Thymus (tissue), 11 donors: ENCODE measurements at regions not wholly inside any gene's neighbourhood (a gene's known extent, or its start where the extent isn't known, plus 50 kb on each side); places are given as distances from the start of the nearest gene placed in this dataset.

Experiments
- DNase-seq, 9 donors: peaks; one replicate each; pipeline ENCODE4 v3.0.0-alpha.2; 2013; ENCODE audit warnings: low spot score in 9 of 9, low read depth in 6 of 9, missing footprints in 1 of 9
- H3K27ac ChIP-seq, 2 donors: one replicate each; pipeline ENCODE4 v1.5.1; 2013; ENCODE audit warnings: control low read depth in 1 of 2, low read depth in 1 of 2, low read length in 1 of 2, mild to moderate bottlenecking in 1 of 2, moderate library complexity in 1 of 2
- H3K27me3 ChIP-seq, 2 donors: one replicate each; pipeline ENCODE4 v1.5.1; 2013; ENCODE audit warnings: low read length in 1 of 2; ENCODE audit not compliant: control insufficient read depth in 2 of 2, insufficient read depth in 1 of 2
- H3K36me3 ChIP-seq, 2 donors: one replicate each; pipeline ENCODE4 v1.5.1; 2013; ENCODE audit warnings: low read length in 1 of 2, mild to moderate bottlenecking in 1 of 2, moderate library complexity in 1 of 2; ENCODE audit not compliant: control insufficient read depth in 2 of 2, insufficient read depth in 2 of 2
- H3K4me1 ChIP-seq, 2 donors: one replicate each; pipeline ENCODE4 v1.5.1; 2013; ENCODE audit warnings: low read length in 2 of 2; ENCODE audit not compliant: control insufficient read depth in 2 of 2, insufficient read depth in 2 of 2
- H3K4me3 ChIP-seq, 2 donors: one replicate each; pipeline ENCODE4 v1.5.1; 2013; ENCODE audit warnings: low read length in 2 of 2, control low read depth in 1 of 2, mild to moderate bottlenecking in 1 of 2
- H3K9me3 ChIP-seq, 2 donors: one replicate each; pipeline ENCODE4 v1.5.1; 2013; ENCODE audit warnings: low read length in 1 of 2, mild to moderate bottlenecking in 1 of 2; ENCODE audit not compliant: control insufficient read depth in 2 of 2, insufficient read depth in 1 of 2
- WGBS: extraction: QIAGEN DNeasy Blood & Tissue Kit; methylation state at CpG from one replicate; pipeline ENCODE4 v1.1.7; 2013; 5-methylcytosine and 5-hydroxymethylcytosine counted together
- donor health status: healthy.

DNA sequence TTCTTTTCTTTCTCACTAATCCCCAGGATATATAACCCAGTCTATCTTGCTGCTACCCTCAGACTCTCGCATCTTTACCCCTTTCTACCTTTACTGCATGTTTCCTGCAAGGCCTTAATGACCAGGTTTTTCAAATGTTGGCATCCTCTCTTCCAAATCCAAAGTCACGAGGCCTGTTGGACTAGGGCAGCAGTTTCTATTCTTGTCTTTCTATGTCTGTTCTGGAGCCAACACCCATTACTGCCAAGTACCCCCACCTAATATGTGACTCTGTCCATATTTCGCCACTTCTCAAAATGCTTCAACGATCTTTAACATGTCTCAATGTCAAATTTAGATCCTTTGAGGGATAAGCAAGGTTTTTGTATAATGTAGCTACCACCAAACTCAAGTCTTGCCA, 443.4 kb downstream of the BMP2 start:
- WGBS: 88% methylated on average over 4 of the region's 4 CpGs
- H3K36me3 ChIP-seq: no peaks in the 10 kb centered on the region

DNA sequence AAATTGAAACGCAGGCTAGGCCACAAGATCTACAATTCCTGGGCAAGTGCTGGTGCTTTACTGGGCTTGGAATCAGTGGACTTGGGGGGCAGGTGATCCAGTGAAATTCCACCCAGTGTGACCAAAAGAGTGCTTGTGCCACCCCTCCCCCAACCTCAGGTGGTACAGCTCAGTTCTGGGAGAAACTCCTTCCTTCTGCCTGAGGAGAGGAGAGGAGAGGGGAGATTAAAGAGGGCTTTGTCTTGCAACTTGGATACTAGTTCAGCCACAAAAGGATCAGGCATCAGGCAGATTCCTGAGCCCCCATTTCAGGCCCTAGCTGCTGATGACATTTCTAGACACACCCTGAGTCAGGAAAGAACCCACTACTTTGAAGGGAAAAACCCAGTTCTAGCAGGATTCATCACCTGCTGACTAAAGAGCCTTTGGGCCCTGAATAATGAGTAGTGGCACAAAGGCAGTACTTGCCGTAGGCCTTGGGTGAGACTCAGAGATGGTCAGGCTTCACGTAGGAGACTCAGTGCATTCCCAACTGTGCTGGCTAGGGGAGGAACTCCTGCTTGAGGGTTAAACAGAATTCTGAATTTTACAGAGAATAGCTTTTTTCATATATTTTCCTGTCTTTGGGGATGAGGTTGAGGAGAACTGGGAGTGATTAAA, 446.7 kb downstream of the BMP2 start:
- Histone ChIP-seq H3K9me3 (no peaks in the 10 kb centered on the region), H3K4me1 (no peaks in the 10 kb centered on the region), H3K36me3 (no peaks in the 10 kb centered on the region), H3K4me3 (no peak overlapping the region), H3K27me3 (no peaks in the 10 kb centered on the region), H3K27ac (no peak overlapping the region)
- WGBS: 90% methylated on average over 3 of the region's 3 CpGs
- no peak for DNase-seq

More for the DNA sequence above, 443.4 kb downstream of the BMP2 start:
- Histone ChIP-seq H3K4me3 (no peak overlapping the region), H3K9me3 (no peaks in the 10 kb centered on the region), H3K4me1 (no peaks in the 10 kb centered on the region), H3K27me3 (no peaks in the 10 kb centered on the region), H3K27ac (no peak overlapping the region)
- DNase-seq: no peak

DNA sequence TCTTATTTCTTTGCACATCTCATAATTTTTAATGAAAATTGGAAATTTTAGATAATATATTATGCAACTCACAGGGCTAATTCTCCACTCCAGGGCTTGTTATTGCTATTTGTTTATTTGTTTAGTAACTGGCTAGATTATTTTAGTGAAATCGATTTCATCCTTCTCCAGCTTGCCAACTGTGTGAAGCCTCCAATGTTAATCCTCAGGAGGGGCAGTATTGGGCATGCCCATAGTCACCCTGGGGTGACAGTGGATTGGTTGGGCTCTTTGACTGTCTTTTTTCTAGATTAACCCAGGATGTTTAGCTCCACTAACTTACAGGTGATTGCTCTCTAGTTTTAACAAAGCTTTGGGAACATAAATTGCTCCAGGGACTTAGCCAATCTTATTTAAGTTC, 450.1 kb downstream of the BMP2 start:
- Histone ChIP-seq H3K9me3 (no peaks in the 10 kb centered on the region), H3K27me3 (no peaks in the 10 kb centered on the region), H3K27ac (no peak overlapping the region), H3K36me3 (no peaks in the 10 kb centered on the region), H3K4me3 (no peak overlapping the region), H3K4me1 (no peaks in the 10 kb centered on the region)
- no peak for DNase-seq
- 85% methylated on average over 1 of the region's 1 CpG for WGBS

DNA sequence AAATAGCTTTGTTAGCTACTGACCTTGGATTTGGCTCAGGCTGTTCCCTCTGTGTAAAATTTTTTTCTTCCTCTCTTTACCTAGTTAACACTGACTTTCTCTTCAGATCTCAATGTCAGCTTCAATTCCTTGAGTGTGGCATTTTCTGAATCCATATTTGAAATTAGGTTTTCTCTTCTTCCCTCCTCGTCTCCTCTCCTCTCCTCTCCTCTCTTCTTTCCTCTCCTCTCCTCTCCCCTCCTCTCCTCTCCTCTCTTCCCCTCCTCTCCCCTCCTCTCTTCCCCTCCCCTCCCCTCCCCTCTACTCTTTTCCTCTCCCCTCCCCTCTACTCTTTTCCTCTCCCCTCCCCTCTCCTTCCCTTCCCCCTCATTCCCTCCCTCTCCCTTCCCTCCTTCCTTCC, 453.3 kb downstream of the BMP2 start:
- Histone ChIP-seq H3K36me3 (no peaks in the 10 kb centered on the region), H3K27ac (no peak overlapping the region), H3K4me3 (no peak overlapping the region), H3K27me3 (no peaks in the 10 kb centered on the region), H3K4me1 (no peaks in the 10 kb centered on the region), H3K9me3 (peaks cover 0 to 1% of the 10 kb centered on the region in 2 donors)
- WGBS: 76% methylated on average over 1 of the region's 1 CpG
- no peak for DNase-seq

DNA sequence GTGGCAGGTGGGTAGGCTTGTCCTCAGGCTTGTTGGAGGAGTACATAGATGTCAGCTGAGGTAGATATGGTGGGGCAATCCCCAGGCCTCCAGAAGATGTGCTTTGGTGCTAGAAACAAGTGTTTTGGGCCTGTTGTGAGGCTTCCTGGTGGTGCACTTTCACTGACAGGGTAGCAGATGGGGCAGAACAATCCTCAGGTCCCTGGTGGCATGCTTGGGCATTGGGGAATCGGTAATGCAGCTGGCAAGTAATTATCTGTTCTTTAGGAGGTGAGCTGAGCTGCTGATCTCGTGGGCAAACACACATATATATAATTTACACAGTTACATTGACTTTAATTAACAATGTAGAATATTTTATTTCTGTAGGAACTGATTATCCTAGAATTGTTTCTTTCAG, 458.7 kb downstream of the BMP2 start:
- DNase-seq: no peak
- Histone ChIP-seq H3K27me3 (no peaks in the 10 kb centered on the region), H3K4me3 (no peak overlapping the region), H3K36me3 (no peaks in the 10 kb centered on the region), H3K9me3 (peaks cover 0 to 6% of the 10 kb centered on the region in 2 donors), H3K27ac (no peak overlapping the region), H3K4me1 (no peaks in the 10 kb centered on the region)
- WGBS: 62% methylated on average over 2 of the region's 2 CpGs

DNA sequence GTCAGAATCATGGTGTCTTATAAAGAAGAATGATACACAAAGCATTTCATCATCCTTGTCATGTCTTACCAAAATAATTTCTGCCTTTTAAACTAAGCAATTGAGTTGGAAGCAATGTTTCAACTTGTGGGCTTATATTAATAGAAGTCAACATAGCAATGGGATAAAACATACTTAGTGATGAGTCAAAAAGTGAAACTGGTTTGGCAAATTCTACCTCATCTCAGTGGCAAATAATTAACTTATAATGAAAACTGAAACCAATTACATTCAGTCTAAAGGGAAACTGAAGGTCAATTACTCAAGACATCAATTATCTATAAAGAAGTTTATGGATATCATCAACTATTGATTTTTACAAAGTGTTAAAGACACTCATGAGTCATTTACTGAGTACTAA, 463.8 kb downstream of the BMP2 start:
- peaks cover 0 to 3% of the 10 kb centered on the region in 2 donors for H3K9me3 ChIP-seq
- no peaks in the 10 kb centered on the region for H3K36me3 ChIP-seq
- H3K4me1 ChIP-seq: no peaks in the 10 kb centered on the region
- DNase-seq: no peak
- no peak overlapping the region for H3K27ac ChIP-seq
- no peak overlapping the region for H3K4me3 ChIP-seq
- H3K27me3 ChIP-seq: no peaks in the 10 kb centered on the region

DNA sequence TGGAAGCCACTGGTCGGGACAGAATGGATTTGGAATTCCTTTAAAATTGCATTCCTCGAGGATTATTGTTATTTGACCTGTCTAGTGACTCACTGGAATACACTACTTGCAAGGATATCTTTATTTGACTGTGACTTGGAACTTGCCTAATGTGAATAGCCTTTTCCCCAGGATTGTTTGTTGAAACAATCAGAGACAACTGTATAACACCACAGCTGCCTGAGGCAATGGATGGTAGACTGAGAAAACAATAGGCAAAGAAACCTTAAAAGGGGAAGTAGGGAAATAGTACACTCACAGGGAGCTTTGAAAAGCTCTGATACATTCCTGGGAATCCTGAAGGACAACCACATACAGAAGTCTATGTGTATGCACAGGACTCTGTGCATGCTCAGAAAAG, 465.3 kb downstream of the BMP2 start:
- no peaks in the 10 kb centered on the region for H3K4me1 ChIP-seq
- no peak for DNase-seq
- WGBS: 83% methylated on average over 2 of the region's 2 CpGs
- H3K9me3 ChIP-seq: peaks cover 0 to 3% of the 10 kb centered on the region in 2 donors
- no peak overlapping the region for H3K4me3 ChIP-seq
- H3K36me3 ChIP-seq: no peaks in the 10 kb centered on the region
- no peaks in the 10 kb centered on the region for H3K27me3 ChIP-seq
- no peak overlapping the region for H3K27ac ChIP-seq

DNA sequence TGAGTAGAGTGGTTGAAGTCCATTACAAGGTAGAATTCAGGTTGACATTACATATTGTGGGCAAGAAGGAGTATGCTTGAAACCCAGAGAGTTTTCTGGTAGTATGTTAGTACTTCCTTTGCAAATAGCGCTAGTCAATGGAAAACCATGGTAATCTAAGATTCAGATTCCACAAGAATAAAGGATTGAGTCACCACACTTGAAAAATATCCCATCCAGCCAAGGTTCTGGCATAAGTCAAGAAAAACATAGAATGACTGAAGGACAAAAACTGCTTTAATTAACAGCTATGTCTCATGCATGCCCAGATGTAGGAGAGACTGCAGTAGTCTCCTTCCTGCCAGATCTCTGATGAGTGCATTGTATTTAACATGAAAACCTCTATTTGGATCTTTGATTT, 469.8 kb downstream of the BMP2 start:
- no peak overlapping the region for H3K27ac ChIP-seq
- H3K27me3 ChIP-seq: no peaks in the 10 kb centered on the region
- no peak for DNase-seq
- WGBS: 86% methylated on average over 1 of the region's 1 CpG
- no peaks in the 10 kb centered on the region for H3K4me1 ChIP-seq
- H3K36me3 ChIP-seq: no peaks in the 10 kb centered on the region
- H3K9me3 ChIP-seq: no peaks in the 10 kb centered on the region
- H3K4me3 ChIP-seq: no peak overlapping the region

DNA sequence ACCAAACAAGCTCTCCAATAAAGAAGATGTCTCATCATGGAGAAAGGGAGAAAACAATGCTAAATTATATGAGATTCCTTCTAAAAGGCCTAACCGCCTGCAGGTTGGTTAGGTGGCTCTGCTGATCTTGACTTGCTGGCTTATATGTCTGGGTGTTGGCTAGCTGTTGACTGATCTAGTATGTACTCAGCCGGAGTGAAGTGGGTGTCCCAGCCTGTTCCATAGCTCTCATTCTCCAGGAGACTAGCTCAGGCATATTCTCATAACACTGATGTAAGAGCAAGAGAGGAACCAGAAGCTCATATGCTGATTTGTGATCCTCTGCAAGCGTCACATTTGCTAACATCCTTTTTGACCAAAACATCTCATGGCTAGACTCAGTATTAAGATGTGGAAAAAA, 473.0 kb downstream of the BMP2 start:
- Histone ChIP-seq H3K36me3 (no peaks in the 10 kb centered on the region), H3K9me3 (no peaks in the 10 kb centered on the region), H3K4me1 (no peaks in the 10 kb centered on the region), H3K4me3 (no peak overlapping the region), H3K27ac (no peak overlapping the region), H3K27me3 (no peaks in the 10 kb centered on the region)
- no peak for DNase-seq
- 97% methylated on average over 3 of the region's 3 CpGs for WGBS
